ENCODE measurements at regions not wholly inside any gene's neighbourhood (a gene's known extent, or its start where the extent isn't known, plus 50 kb on each side); places are given as distances from the start of the nearest gene placed in this dataset.

DNA sequence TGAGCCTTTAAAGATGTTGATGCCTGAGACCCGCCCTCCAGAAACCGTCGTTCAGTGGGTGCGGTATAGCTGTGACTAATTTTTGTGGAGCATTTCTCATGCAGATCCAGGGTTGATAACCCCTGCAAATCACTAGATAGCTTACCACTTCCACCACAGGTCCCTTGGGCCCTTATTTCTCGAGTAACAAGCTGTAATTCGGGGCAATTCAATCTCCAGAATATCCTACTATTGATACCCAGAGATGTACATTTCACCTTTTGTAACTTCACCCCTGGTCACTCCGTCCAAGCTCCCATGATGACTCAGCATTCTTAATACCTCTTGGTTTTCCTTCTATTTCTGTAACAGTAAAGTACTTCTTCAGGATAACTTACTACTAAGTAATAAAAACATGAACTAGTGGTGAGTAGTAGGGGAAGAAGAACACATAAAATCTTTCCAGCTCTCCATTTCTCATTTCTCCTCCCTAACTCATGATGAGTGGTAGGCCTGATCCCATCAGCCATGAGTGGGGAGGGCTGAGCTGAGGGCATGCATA, 71.9 kb upstream of the UBL3 start:
- no peaks in the 10 kb centered on the region; the same call in 2 of the 3 replicates for H3K36me3 Mint-ChIP-seq (ENCODE audit: low read depth)
- Histone ChIP-seq H3K27me3 (ENCODE audit: insufficient read depth) (no peaks in the 10 kb centered on the region; the same call in 1 of the 2 replicates), H4K20me1 (replicated peaks; ENCODE audit: insufficient read depth) (no peaks in the 10 kb centered on the region), H3K4me3 (no peak overlapping the region), H3K9me2 (ENCODE audit: insufficient read depth) (peaks cover 13% of the 10 kb centered on the region), H2AFZ (peak overlapping the region; percentile 63), H3K4me2 (no peak overlapping the region), H3K27ac (ENCODE audit: low read depth) (no peak overlapping the region), H3K4me1 (ENCODE audit: insufficient read depth) (no peaks in the 10 kb centered on the region; the same call in none of the 2 replicates), H3K79me2 (replicated peaks; ENCODE audit: insufficient read depth) (no peaks in the 10 kb centered on the region), H3K36me3 (ENCODE audit: insufficient read depth) (no peaks in the 10 kb centered on the region), H3F3A (replicated peaks; ENCODE audit: low read depth) (no peaks in the 10 kb centered on the region)
- peaks cover 12% of the 10 kb centered on the region for H3K4me1 Mint-ChIP-seq
- H3K27me3 Mint-ChIP-seq (ENCODE audit: insufficient read depth, low read depth, poor library complexity), result peaks cover 11% of the 10 kb centered on the region
- DNase-seq (ENCODE audit: low spot score) (no peak), ATAC-seq (no peak)
- no peaks in the 10 kb centered on the region for H3K9me3 Mint-ChIP-seq
- no peak overlapping the region for H3K4me3 Mint-ChIP-seq
- no peak overlapping the region for H3K27ac Mint-ChIP-seq
- TF ChIP-seq NANOG (IDR thresholded peaks at IDR 0.05; ENCODE audit: borderline replicate concordance) (no peak), EZH2phosphoT487 (IDR thresholded peaks at IDR 0.05; ENCODE audit: unreplicated experiment) (no peak), ZNF114 (CRISPR knock-in tag; IDR thresholded peaks at IDR 0.05) (no peak), EZH2 (IDR thresholded peaks at IDR 0.05; ENCODE audit: low read depth, unreplicated experiment) (no peak), CREB1 (CRISPR knock-in tag; IDR thresholded peaks at IDR 0.05; ENCODE audit: low read depth) (no peak), POLR2AphosphoS5 (IDR thresholded peaks at IDR 0.05; ENCODE audit: low read depth) (no peak), ZNF331 (CRISPR knock-in tag; IDR thresholded peaks at IDR 0.05; ENCODE audit: low read depth) (no peak), JUNB (IDR thresholded peaks at IDR 0.05; ENCODE audit: unreplicated experiment) (no peak), STAT1 (IDR thresholded peaks at IDR 0.05; ENCODE audit: unreplicated experiment) (no peak)
- TF ChIP-seq, protein P1, sequence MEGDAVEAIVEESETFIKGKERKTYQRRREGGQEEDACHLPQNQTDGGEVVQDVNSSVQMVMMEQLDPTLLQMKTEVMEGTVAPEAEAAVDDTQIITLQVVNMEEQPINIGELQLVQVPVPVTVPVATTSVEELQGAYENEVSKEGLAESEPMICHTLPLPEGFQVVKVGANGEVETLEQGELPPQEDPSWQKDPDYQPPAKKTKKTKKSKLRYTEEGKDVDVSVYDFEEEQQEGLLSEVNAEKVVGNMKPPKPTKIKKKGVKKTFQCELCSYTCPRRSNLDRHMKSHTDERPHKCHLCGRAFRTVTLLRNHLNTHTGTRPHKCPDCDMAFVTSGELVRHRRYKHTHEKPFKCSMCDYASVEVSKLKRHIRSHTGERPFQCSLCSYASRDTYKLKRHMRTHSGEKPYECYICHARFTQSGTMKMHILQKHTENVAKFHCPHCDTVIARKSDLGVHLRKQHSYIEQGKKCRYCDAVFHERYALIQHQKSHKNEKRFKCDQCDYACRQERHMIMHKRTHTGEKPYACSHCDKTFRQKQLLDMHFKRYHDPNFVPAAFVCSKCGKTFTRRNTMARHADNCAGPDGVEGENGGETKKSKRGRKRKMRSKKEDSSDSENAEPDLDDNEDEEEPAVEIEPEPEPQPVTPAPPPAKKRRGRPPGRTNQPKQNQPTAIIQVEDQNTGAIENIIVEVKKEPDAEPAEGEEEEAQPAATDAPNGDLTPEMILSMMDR (conservative IDR thresholded peaks at IDR 0.05; ENCODE audit: low read depth in 2 of 2), result no peak
- TF ChIP-seq, protein P2, sequence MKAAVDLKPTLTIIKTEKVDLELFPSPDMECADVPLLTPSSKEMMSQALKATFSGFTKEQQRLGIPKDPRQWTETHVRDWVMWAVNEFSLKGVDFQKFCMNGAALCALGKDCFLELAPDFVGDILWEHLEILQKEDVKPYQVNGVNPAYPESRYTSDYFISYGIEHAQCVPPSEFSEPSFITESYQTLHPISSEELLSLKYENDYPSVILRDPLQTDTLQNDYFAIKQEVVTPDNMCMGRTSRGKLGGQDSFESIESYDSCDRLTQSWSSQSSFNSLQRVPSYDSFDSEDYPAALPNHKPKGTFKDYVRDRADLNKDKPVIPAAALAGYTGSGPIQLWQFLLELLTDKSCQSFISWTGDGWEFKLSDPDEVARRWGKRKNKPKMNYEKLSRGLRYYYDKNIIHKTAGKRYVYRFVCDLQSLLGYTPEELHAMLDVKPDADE (IDR thresholded peaks at IDR 0.05), result no peak
- TF ChIP-seq, protein P3, sequence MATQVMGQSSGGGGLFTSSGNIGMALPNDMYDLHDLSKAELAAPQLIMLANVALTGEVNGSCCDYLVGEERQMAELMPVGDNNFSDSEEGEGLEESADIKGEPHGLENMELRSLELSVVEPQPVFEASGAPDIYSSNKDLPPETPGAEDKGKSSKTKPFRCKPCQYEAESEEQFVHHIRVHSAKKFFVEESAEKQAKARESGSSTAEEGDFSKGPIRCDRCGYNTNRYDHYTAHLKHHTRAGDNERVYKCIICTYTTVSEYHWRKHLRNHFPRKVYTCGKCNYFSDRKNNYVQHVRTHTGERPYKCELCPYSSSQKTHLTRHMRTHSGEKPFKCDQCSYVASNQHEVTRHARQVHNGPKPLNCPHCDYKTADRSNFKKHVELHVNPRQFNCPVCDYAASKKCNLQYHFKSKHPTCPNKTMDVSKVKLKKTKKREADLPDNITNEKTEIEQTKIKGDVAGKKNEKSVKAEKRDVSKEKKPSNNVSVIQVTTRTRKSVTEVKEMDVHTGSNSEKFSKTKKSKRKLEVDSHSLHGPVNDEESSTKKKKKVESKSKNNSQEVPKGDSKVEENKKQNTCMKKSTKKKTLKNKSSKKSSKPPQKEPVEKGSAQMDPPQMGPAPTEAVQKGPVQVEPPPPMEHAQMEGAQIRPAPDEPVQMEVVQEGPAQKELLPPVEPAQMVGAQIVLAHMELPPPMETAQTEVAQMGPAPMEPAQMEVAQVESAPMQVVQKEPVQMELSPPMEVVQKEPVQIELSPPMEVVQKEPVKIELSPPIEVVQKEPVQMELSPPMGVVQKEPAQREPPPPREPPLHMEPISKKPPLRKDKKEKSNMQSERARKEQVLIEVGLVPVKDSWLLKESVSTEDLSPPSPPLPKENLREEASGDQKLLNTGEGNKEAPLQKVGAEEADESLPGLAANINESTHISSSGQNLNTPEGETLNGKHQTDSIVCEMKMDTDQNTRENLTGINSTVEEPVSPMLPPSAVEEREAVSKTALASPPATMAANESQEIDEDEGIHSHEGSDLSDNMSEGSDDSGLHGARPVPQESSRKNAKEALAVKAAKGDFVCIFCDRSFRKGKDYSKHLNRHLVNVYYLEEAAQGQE (IDR thresholded peaks at IDR 0.05; ENCODE audit: unreplicated experiment), result no peak
- TF ChIP-seq, protein P4, sequence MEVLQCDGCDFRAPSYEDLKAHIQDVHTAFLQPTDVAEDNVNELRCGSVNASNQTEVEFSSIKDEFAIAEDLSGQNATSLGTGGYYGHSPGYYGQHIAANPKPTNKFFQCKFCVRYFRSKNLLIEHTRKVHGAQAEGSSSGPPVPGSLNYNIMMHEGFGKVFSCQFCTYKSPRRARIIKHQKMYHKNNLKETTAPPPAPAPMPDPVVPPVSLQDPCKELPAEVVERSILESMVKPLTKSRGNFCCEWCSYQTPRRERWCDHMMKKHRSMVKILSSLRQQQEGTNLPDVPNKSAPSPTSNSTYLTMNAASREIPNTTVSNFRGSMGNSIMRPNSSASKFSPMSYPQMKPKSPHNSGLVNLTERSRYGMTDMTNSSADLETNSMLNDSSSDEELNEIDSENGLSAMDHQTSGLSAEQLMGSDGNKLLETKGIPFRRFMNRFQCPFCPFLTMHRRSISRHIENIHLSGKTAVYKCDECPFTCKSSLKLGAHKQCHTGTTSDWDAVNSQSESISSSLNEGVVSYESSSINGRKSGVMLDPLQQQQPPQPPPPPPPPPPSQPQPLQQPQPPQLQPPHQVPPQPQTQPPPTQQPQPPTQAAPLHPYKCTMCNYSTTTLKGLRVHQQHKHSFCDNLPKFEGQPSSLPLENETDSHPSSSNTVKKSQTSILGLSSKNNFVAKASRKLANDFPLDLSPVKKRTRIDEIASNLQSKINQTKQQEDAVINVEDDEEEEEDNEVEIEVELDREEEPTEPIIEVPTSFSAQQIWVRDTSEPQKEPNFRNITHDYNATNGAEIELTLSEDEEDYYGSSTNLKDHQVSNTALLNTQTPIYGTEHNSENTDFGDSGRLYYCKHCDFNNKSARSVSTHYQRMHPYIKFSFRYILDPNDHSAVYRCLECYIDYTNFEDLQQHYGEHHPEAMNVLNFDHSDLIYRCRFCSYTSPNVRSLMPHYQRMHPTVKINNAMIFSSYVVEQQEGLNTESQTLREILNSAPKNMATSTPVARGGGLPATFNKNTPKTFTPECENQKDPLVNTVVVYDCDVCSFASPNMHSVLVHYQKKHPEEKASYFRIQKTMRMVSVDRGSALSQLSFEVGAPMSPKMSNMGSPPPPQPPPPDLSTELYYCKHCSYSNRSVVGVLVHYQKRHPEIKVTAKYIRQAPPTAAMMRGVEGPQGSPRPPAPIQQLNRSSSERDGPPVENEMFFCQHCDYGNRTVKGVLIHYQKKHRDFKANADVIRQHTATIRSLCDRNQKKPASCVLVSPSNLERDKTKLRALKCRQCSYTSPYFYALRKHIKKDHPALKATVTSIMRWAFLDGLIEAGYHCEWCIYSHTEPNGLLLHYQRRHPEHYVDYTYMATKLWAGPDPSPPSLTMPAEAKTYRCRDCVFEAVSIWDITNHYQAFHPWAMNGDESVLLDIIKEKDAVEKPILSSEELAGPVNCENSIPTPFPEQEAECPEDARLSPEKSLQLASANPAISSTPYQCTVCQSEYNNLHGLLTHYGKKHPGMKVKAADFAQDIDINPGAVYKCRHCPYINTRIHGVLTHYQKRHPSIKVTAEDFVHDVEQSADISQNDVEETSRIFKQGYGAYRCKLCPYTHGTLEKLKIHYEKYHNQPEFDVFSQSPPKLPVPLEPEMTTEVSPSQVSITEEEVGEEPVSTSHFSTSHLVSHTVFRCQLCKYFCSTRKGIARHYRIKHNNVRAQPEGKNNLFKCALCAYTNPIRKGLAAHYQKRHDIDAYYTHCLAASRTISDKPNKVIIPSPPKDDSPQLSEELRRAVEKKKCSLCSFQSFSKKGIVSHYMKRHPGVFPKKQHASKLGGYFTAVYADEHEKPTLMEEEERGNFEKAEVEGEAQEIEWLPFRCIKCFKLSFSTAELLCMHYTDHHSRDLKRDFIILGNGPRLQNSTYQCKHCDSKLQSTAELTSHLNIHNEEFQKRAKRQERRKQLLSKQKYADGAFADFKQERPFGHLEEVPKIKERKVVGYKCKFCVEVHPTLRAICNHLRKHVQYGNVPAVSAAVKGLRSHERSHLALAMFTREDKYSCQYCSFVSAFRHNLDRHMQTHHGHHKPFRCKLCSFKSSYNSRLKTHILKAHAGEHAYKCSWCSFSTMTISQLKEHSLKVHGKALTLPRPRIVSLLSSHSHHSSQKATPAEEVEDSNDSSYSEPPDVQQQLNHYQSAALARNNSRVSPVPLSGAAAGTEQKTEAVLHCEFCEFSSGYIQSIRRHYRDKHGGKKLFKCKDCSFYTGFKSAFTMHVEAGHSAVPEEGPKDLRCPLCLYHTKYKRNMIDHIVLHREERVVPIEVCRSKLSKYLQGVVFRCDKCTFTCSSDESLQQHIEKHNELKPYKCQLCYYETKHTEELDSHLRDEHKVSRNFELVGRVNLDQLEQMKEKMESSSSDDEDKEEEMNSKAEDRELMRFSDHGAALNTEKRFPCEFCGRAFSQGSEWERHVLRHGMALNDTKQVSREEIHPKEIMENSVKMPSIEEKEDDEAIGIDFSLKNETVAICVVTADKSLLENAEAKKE (CRISPR knock-in tag; IDR thresholded peaks at IDR 0.05), result no peak

All from GM23338 (cell line).